Activated CD4-positive, alpha-beta T cell treated with anti-CD3 and anti-CD28 coated beads, Interleukin-10, Interleukin-2, amounts not matched to agents 100 ng/mL and 50 ng/mL, durations not matched to agents 16 hours and 8 hours (primary cell): ENCODE measurements at regions not wholly inside any gene's neighbourhood (a gene's known extent, or its start where the extent isn't known, plus 50 kb on each side); places are given as distances from the start of the nearest gene placed in this dataset.

Experiments
- DNase-seq: peaks from one replicate; pipeline ENCODE4 v3.0.0-alpha.2; 2020

DNA sequence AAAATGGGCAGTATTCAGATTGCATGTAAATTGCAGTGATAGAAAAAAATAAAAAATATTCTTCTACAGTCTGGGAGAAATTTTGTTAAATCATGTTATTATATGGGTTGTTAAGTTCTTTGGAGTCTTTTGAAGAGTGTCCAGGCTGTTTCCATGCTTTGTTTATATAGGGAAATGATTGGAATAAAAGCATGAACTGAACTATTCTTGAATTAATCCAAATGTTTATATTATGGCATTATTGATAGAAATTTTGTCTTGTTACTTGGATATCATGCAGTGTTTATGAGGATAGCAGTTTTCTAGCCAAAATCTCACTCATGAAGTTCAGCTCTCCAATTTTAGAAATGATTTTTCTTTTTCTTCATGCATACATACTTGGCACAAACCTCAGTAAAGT is 108.2 kb upstream of the NAV3 start:
- DNase-seq, result no peak

DNA sequence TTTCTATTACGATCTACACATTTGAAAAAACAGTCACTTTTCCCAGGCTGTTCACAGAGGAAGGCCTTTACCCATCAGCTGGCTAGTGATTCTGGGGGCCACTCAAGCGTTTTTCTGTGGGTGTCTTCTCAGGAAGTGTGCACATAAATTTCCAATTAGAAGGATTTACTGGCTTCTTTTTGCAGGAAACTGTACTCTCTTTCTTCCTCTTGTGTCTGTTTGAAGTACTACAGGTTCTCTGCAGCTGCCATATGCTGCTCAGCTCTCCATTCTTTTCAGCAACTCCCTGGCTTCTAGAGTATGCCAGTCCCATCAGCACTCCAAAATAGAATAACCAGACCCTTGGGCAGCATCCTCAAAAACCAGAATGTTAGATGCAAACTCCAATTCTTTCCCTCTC is 110.4 kb upstream of the NAV3 start:
- DNase-seq, result no peak

GRCh38 chr12:77710209-77710608 is 120.5 kb upstream of the NAV3 start:
- no peak for DNase-seq

- DNase-seq, result no peak
These were observed 133.6 kb upstream of the NAV3 start for GRCh38 chr12:77697126-77697525.

- DNase-seq, result no peak
These were observed 134.5 kb upstream of the NAV3 start for GRCh38 chr12:77696183-77696582.

- no peak for DNase-seq
These were observed 141.1 kb upstream of the NAV3 start for GRCh38 chr12:77689510-77690086.

DNA sequence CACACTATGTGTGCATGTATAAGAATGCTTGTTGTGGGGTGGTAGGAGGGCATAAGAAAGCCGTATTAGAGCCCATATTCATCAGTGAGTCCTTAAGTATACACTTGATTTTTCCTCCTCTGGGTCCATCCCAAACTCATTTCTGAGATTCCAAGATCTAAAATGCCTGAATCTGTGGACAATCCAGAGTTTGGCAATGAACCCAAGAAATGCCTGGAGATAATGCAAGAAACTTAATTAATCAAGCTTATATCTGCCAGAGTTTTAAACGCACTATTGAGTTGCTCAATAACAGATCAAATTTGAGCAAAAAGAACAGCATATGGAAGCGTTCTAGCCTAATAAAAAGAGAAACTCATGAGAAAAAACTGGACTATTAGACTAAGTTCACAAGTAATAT is 143.4 kb upstream of the NAV3 start:
- no peak for DNase-seq

DNA sequence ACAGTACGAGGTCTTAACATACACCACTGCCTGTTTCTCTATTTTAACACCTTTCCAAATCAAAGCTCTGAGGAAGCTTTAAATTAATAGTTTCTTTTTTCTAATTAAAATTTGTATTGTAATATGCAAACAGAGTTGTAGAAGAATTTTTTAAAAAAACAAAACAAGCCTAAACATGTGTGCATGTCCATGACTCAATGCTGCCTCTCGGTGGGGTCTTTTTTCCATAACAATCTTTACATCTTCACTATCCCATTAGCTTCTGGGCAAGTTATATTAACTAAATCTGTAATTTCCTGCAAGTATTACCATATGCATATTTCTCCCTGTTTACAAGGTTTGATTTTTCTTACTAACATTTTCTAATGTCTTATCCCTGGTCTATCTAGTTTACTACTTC is 143.9 kb upstream of the NAV3 start:
- DNase-seq, result no peak

DNA sequence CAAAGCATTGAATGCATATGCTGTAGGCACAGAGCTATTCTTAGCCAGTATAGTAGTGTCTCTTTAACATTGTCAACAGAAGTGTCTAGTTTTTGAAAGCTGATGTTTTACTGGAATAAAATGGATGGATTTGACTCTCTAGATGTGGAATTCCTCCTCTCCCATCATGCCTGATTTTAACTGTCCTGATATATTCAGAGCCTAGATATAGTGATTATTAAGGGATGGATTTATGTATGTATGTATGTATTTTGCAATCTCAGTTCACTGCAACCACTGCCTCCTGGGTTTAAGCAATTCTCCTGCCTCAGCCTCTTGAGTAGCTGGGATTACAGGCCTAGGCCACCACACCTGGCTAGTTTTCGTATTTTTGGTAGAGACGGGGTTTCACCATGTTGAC is 144.8 kb upstream of the NAV3 start:
- DNase-seq, result no peak

- peak; percentile 5 for DNase-seq
These were observed 145.6 kb upstream of the NAV3 start for GRCh38 chr12:77685112-77685511.

DNA sequence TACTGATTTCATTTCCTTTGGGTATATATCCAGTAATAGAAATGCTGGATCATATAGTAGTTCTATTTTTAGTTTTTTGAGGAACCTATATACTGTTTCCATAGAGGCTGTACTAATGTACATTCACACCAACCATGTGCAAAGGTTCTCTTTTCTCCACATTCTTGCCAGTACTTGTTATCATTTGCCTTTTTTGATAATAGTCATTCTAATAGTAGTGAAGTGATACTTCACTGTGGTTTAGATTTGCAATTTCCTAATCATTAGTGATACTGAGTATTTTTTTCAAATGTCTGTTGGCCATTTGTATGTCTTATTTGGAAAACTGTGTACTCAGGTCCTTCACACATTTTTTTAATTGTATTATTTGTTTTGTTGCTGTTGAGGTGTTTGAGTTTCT is 148.2 kb upstream of the NAV3 start:
- DNase-seq, result no peak

- no peak for DNase-seq
These were observed 149.0 kb upstream of the NAV3 start for GRCh38 chr12:77681726-77682125.

- DNase-seq, result no peak
These were observed 151.0 kb upstream of the NAV3 start for GRCh38 chr12:77679686-77680085.

DNA sequence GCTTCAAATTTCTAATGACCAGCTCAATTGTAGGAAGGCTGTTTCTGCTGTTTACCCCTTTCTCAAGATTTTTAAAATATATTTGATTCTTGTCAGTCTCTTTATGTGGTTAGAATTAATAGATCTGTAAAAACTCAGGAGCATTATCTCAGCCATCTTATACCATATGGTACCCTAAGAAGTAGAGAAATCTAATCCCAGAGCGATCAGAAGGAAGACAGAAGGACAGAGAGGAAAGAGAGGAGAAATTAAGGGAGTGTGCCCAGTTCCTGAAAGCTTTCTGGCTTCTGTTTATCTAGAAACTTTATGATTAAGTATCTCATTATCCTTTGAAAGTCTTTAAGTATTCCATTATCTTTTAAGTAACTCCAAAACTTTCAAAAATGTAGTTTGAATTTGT is 152.1 kb upstream of the NAV3 start:
- DNase-seq, result no peak

DNA sequence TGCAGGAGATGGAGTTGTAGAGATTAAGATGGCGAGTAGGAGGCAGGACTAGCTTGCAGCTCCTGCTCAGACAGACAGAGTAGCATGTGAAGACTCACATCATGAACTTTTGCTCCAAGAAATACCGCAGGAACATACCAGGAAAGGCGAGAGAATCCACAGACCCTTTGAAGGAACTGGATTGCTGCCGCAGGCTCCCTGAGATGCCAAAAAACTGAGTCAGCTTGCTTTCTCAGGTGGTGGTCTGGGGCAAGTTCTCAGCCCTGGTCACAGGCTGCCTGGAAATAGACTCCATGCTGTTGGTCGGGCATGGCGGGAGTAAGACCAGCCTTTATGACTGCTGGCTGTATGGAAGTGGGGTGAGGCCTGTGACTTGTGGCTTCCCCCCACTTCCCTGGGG is 163.6 kb upstream of the NAV3 start:
- no peak for DNase-seq

GRCh38 chr12:77648716-77649115 is 182.0 kb upstream of the NAV3 start:
- no peak for DNase-seq

- no peak for DNase-seq
These were observed 184.6 kb upstream of the NAV3 start for GRCh38 chr12:77645966-77646598.

DNA sequence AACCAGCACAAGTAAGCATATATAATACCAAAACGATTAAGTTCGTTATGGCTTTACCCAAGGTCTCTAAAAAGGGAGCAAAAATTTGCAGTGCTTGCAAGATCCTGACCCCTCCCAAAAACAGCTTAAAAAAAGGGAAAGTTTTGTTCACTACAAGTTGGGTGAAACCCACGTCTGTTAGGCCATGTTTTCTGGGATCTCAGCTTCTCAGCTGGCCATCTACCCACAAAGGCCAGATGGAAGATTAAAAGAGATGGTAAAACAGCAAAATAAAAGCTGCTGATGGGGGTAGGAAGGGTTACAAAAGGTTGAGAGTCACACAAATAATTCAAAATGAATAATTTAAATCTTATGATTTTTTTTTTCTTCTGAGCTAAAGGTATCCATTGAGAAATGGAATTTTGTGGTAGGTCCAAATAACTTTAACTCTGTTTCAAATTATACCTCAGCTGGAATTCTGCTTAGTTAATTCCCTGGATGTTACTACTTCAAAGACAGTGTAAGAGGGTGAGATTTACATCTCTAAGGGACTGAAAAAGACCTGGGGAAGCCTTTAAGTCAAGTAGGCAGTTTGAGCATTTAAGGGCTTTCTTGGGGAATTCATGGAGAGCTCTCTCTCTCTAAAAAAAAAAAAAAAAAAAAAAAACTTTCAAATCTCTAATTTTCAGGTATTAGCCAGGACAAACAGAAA is 185.6 kb upstream of the NAV3 start:
- DNase-seq, result no peak

GRCh38 chr12:77642246-77642645 is 188.4 kb upstream of the NAV3 start:
- DNase-seq, result no peak

- DNase-seq, result no peak
These were observed 190.3 kb upstream of the NAV3 start for GRCh38 chr12:77640356-77640755.

GRCh38 chr12:77630790-77631445 is 199.8 kb upstream of the NAV3 start:
- DNase-seq, result no peak

DNA sequence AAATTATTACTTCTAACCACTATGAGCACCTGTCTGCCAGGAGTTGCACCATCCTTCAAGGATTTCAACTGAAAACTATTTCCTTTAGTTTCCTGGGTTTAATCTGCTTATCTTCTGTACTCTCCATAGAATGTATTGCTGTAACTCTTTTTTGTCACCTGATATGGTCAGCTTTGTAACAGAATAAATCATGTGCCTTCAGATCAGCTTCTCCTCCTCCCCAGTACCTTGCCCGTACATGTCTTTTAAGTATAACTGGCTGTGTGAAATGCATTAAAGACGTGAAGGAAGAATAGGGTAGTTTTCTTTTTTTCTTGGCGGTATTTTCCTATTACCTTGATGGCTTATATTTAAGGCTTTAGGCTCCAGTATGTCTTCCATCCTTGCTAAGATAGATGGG is 200.3 kb upstream of the NAV3 start:
- DNase-seq, result no peak

DNA sequence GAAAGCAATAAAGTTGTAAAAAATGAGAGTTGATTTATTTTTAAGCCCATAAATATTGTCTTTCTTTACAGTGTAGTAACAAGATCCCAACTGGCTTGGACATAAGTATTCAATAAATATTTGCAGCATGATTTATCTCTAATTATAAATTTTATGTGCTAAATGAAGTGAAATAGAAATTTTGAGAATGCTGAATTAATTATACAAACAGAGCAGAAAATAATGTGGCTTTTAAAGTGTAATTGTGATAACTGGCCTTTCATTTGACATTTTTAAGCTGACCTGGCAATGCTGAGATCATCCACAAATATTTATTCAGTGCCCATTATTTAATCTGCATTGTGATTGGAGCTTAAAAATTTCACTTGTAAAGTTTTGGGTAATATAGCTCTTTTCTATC is 201.6 kb upstream of the NAV3 start:
- no peak for DNase-seq

GRCh38 chr12:77625441-77625840 is 205.3 kb upstream of the NAV3 start:
- DNase-seq, result no peak
